HG03095 (cell line): ENCODE measurements at regions not wholly inside any gene's neighbourhood (a gene's known extent, or its start where the extent isn't known, plus 50 kb on each side); places are given as distances from the start of the nearest gene placed in this dataset.
"Not testable (repeated sequence)": the region's sequence is repeated elsewhere in the genome, so short reads cannot be mapped to it uniquely, and the experiment has no call there.

Experiments
- ATAC-seq: cut with Tn5 transposase; IDR thresholded peaks from one replicate; pipeline ENCODE4 v1.9.1; 2021; ENCODE audit warnings: moderate library complexity; ENCODE audit not compliant: unreplicated experiment

GRCh38 chr5:17398866-17399835, 98.9 kb upstream of the TAF11L2 start:
- ATAC-seq, result no peak

- no peak for ATAC-seq
Measured at GRCh38 chr5:17399931-17400330, 98.1 kb upstream of the TAF11L2 start.

GRCh38 chr5:17400724-17401469, 97.1 kb upstream of the TAF11L2 start:
- no peak for ATAC-seq

GRCh38 chr5:17401470-17402288, 96.4 kb upstream of the TAF11L2 start:
- ATAC-seq, result no peak

GRCh38 chr5:17402289-17403121, 95.5 kb upstream of the TAF11L2 start:
- no peak for ATAC-seq

GRCh38 chr5:17403695-17404490, 94.1 kb upstream of the TAF11L2 start:
- ATAC-seq, result no peak

- no peak for ATAC-seq
Measured at GRCh38 chr5:17405976-17406375, 92.1 kb upstream of the TAF11L2 start.

GRCh38 chr5:17406423-17406838, 91.6 kb upstream of the TAF11L2 start:
- no peak for ATAC-seq

GRCh38 chr5:17411436-17412402, 86.3 kb upstream of the TAF11L2 start:
- no peak for ATAC-seq

- ATAC-seq, result peak; percentile 90
Measured at GRCh38 chr5:17412760-17413671, 85.0 kb upstream of the TAF11L2 start.

- peak; percentile 32 for ATAC-seq
Measured at GRCh38 chr5:17413691-17414090, 84.3 kb upstream of the TAF11L2 start.

- ATAC-seq, result no peak
Measured at GRCh38 chr5:17415321-17415758, 82.7 kb upstream of the TAF11L2 start.

GRCh38 chr5:17416374-17416773, 81.7 kb upstream of the TAF11L2 start:
- not testable (repeated sequence) for ATAC-seq

- no peak for ATAC-seq
Measured at GRCh38 chr5:17424674-17425073, 73.4 kb upstream of the TAF11L2 start.

GRCh38 chr5:17425385-17426070, 72.5 kb upstream of the TAF11L2 start:
- no peak for ATAC-seq

- peak; percentile 90 for ATAC-seq
Measured at GRCh38 chr5:17426104-17426749, 71.8 kb upstream of the TAF11L2 start.
